Stomach (tissue), 4 donors: ENCODE measurements at regions not wholly inside any gene's neighbourhood (a gene's known extent, or its start where the extent isn't known, plus 50 kb on each side); places are given as distances from the start of the nearest gene placed in this dataset.

ENCODE experiments used
- CTCF ChIP-seq, 7 experiments: fragments of 450-650 bp in 4 of 7; fragments of 200-600 bp in 3 of 7; sonication (generic) in 3 of 7; IDR thresholded peaks; one replicate each; pipeline ENCODE4 v1.5.1; 2016 to 2019; ENCODE audit warnings: antibody characterized with exemption in 7 of 7, control low read depth in 2 of 7, mild to moderate bottlenecking in 1 of 7
- EP300 ChIP-seq: sonication (generic); formaldehyde crosslinking; IDR thresholded peaks from one replicate; pipeline ENCODE4 v1.6.1; 2017; ENCODE audit warnings: antibody characterized with exemption
- POLR2A ChIP-seq, 4 donors: fragments of 450-650 bp; IDR thresholded peaks; one replicate each; pipeline ENCODE4 v1.6.1; 2016; ENCODE audit warnings: antibody characterized with exemption in 4 of 4, control low read depth in 2 of 4, mild to moderate bottlenecking in 1 of 4, moderate library complexity in 1 of 4
- POLR2AphosphoS5 ChIP-seq, 3 donors: sonication (generic); formaldehyde crosslinking; IDR thresholded peaks; one replicate each; pipeline ENCODE4 v1.6.1; 2016; ENCODE audit warnings: antibody characterized with exemption in 3 of 3

GRCh38 chr18:75480487-75480886 lies 53.0 kb upstream of the SMIM21 start:
- TF ChIP-seq CTCF (IDR thresholded peaks at IDR 0.05) = no peak
- no peak for TF ChIP-seq EP300
- TF ChIP-seq POLR2A (IDR thresholded peaks at IDR 0.05) = no peak
- TF ChIP-seq POLR2AphosphoS5 (IDR thresholded peaks at IDR 0.05) = no peak
